HG03432 (cell line): ENCODE measurements at regions not wholly inside any gene's neighbourhood (a gene's known extent, or its start where the extent isn't known, plus 50 kb on each side); places are given as distances from the start of the nearest gene placed in this dataset.

Experiments
- ATAC-seq: cut with Tn5 transposase; IDR thresholded peaks from one replicate; pipeline ENCODE4 v1.9.1; 2021; ENCODE audit warnings: mild to moderate bottlenecking, moderate library complexity; ENCODE audit not compliant: unreplicated experiment

DNA sequence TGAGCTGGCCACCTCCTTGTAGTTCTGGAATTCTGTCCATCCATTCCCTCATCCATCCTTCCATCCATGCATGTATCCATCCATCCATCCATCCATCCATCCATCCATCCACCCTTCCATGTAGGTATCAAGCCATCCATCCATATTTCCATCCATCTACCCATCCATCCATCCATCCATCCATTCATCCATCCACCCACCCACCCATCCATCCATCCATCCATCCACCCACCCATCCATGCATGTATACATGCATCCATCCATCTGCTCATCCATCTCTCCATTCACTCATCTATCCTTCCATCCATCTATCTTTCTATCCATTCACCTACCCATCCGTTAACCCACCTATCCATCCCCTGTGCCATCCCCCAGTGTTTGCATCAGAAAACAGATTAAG lies 153.6 kb upstream of the STX18 start:
- ATAC-seq, result no peak

DNA sequence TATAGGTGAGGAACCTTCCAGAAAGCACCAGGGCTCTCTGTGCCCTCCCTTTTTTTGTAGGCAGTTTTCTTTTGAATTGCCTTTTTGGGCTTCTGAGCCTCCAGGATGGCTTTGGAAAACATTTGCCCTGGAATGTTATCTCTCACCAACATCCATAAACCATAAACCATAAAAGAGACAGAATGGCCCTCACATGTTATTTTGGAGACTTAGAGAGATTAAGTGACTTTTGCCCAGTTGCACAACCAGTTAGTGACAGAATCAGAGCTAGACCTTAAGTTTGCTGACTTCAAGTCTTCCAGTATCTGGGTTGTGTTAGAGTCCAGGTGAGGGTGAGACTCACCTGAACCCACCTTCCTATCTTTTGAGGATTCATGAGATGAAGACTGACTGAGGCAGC lies 153.0 kb upstream of the STX18 start:
- ATAC-seq, result no peak

DNA sequence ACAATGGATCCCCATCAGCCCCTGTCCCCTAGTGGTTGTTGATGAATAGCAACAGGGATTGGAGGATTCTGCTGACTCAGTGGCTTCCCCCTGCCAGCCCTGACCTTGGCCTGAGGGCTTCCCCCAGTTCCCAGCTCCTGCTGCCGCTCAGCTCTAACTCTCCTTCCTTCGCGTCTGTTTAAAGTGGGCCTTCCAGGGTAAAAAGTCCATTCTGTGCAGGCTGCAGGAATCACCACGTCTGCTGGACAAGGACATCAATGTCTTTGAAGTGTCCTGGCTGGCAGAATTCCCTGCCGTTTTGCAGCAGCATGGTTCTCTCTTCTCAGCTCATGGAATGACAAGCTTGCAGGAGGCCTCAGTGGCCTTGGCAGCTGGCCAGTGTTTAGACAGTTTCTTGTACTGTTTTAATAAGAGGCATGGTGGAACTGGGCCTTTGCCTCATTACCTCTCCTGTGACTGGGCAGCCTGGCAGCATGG lies 152.5 kb upstream of the STX18 start:
- no peak for ATAC-seq

DNA sequence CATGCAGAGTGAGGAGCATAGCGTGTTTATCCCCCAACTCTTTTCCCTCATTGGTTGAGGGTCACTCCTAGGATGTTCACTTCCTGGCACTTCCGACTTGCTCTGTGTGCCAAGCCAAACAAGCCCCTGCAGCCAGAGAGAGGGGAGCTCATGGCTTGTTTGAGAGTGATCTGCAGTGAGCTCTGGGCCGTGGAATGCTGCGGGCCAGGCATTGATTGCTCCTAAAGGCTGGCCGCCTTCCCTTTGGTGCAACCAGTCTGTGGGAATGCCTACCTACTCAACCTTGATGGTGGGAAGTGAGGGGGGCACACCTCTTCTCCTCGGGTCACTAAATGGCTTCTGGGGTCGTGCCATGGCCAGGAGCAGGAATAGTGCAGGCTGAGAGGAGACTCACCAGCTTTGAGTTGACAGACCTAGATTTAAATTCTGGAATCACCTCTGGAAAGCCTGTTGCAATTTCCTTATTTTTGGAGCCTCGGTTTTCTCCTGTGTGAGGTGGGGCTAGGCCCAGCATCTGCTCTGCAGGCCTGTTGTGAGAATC lies 152.0 kb upstream of the STX18 start:
- no peak for ATAC-seq

DNA sequence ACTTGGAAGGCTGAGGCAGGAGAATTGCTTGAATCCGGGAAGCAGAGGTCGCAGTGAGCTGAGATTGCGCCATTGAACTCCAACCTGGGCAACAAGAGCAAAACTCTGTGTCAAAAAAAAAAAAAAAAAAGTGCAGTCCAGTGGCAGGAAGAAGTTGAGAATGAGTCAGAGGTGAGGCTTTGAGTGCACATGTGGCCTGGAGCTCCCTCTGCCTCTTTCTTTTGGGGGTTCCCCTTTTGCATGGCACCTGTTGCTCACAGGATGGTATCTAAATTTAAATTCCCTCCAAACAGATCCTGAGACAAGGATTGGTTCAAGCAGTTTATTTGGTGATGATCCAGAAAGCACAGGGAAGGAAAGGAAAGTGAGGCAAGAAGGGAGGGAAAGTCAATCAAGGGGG lies 151.4 kb upstream of the STX18 start:
- peak; percentile 61 for ATAC-seq

DNA sequence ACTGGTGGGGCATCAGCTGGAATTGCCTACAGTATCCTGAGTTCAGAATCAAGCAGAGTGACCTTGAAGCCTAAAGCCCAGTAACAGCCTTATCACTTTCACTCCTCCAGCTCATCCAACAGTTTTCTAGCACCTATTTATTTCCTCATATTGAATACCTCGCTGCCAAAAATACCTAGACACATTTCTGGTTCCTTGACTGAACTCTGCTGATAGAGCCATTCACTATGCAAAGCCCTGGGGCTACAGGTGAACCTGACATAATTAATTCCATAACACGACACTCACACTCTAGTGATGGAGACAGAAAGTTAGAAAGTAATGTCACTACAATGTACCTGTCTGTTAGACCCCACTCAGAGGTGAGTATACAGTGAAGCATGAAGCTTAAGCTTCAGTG lies 149.0 kb upstream of the STX18 start:
- no peak for ATAC-seq

DNA sequence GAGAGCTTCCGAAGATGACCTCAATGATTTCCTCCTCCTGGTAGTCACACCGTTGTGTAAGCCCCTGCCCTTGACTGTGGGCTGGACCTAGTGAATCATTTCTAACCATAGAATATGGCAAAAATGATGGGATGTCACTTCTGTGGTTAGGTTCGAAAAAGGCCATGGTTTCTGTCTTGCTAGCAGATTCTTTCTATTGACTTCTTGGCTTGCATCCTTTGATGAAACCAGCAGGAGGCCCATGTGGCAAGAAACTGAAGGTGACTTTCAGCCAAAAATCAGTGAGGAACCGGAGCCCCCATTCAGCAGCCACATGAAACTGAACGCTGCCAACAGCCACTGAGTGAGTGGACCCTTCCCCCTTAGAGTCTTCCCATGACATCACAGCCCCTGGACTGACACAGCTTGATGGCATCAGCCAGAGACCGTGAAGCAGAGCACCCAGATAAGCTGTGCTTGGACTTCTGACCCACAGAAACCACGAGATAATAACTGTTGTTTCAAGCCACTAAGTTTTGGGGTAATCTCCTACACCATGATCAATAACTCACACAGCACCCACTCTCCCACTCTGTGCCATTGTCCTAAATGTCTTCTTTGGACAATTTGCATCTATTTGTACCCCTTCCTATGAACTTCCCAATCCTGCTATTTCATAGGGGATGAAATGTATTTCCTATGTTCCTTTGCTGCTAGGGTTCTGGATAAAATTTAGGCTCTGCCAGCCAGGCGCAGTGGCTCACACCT lies 148.0 kb upstream of the STX18 start:
- peak; percentile 88 for ATAC-seq

DNA sequence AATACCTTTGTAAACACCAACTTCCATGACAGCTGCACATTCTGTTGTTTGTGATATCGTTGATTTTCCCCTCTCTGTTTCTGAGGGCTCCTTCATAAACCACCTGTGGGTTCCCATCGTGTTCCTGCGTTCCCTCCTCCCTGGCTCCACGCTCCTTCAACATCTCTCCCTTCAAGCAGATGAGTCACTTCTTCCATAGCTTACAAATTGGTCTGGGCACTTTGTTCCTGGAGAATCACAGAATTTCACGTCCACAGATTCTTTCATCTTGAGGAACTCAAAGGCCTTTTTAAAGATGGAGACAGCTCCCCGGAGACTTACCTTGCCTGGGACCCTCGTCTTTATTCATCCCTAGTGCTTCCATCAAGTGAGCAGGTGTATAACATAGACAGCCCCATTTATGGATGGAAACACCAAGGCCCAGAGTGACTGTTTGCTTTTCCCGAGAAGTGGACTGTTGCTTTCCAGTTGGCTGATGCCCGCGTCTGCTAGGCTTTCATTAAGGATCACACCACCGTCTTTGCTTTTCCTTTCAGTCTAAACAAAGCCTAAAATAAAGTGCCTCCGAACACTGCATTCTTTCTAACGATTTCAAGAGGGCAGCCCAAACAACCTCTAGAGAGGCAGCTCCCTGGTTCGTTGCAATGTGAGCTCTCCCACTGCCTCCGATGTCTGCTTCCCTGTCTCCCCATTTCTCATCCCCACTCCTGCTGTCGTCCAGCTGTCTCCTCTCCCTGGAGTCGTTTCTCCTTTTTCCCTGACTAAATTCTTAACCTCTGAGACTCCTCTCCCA lies 146.3 kb upstream of the STX18 start:
- no peak for ATAC-seq

DNA sequence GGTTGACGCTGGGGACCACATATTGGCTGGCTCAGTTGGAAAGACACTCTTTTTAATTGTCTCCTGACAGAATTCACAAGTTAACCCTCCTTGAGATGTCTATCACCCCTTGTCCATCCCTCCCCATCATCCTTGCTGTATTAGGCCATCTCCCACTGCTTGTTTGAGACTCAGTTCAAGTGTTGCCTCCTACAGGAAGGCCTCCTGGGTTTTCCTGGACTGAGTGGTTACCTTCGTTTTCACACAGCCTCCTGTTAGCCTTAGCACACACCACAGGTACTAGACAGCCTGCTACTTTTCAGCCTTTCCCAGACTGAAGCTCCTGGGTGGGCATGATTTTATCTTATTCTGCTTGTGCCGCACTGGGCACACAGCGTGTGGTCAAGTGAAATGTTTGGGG lies 145.3 kb upstream of the STX18 start:
- ATAC-seq, result no peak

DNA sequence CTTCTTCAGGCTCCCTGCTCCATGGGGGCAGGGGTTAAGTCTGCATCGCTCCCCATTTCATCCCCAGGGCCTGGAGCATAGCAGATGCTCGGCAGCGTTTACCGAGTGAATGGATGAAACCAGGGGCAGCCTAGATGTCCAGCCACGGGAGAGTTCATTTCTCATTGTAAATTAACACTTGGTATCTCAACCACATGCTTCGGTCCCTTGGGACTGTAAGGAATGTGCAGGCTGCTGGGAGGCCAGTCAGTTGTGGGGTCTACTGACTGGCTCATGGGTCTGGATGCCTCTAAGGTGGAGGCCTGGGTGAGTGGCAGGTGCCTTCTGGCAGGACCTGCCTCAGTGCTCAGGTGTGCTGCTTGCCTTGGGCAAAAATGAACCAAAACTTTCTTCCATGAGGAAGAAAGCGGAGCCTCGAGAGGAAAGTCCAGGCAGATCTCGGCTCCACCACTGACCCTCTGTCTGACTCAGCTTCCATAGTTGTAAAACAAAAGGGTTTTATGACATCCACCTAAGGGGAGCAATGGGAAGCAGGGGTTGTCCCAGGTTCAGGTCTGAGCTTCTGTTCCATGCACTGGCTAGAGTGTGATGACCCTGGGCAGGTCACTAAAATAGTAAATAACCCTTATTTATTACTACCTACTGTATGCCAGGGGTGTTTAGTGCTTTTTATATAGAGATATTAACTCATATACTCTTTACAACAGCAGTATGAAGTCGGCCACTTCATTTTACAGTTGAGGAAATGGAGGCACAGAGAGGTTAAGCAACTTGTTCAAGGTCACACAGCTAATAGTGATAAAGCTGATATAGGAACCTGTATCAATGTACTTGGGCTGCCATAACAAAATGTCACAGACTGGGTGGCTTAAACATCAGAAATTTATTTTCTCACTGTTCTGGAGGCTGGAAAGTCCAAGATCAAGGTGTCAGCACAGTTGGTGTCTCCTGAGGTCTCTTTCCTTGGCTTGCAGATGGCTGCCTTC lies 144.3 kb upstream of the STX18 start:
- ATAC-seq, result no peak

DNA sequence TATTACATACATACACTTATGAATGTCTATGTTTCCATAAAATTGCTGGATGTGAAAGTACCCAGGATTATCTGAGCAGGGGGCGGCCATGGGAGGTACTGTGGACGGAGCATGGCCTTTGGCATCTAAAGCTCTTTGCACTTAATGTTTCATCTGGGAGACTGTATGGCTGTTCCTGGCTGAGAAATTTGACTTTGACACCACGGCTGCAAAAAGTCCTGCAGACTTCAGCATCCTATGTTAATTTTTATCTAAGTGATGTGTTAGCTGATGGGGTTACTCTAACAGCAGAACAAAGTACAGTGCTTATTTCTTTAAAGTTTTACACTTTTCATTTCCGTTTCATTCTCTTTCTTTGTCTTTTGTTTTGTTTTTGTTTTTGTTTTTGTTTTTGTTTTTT lies 139.8 kb upstream of the STX18 start:
- ATAC-seq, result no peak

DNA sequence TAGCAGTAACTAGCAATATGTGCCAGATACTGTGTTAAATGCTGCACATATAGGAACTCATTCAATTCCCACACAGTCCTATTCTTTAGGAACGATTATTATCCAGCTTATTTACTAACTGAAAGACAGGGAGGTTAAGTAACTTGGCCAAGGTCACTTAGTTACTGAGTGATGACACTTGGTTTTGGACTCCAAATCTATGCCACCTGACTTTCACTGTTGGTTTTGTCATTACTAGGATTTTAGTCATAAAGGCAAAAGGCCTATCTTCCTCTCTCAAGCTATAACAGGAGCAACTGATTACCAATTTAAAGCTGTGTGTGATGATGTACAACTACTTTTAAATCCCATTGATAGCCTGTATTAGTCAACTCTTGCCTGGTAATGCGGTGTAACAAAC lies 138.9 kb upstream of the STX18 start:
- ATAC-seq, result no peak

DNA sequence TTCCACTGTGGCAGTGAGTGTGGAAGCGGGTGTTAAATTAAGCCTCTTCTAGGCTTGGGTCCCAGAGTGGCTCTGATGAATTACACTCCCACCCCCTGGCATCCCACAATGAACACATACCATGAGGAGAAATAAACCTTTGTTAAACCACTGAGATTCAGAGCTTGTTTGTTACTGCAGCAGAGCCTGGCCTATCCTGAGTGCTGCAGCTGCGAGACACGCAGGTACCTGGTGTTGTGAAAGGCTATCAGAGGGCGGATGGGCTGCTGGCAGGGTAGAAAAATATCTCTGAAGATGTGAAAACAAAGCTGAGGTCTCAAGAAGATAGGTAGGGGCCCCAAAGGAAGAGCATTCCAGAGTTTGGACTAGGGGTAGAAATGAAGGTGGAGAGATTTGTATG lies 138.4 kb upstream of the STX18 start:
- no peak for ATAC-seq

DNA sequence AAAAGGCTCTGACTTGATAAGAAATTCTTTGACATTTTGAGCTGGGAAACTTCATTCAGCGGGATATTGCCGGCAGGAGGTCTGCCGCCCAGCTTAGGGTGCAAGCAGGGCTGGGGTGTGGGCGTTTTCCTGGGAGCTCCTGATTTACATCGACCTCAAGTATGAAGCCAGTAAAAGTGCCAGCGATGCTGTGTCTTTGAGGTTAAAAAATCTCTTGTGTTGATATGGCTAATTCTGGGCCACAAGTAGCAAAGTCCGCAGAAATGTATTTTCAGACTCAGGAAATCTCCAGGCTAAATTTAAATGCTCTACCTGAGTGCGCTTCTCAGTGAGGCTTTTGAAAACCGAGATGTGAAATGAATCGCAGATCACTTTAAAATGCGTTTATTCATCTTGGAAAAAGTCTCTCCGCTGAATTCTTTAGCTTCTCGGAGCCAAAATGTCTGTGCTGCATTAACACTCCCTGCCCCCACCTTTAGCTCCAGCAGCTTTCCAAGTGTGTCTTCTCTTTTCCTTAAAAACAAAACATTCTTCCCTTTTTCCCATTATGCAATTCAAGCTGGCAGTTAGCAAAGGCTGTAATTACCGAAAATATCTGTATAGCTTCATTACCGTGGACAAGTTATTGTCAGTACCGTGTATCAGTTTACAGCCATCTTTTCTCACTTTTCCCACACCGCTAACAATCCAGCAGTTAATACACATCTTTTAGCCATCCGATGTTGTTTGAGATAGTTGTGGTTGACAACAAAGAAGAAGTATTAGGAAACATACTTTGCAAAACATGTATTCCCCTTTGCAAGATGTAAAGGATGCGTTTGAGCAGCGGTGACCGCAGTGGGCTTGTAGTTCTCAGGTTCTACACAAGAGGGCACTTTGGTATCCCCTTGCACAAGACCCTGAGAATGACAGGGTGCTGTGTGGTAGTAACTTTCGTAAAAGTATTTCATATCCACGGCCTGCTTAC lies 136.0 kb upstream of the STX18 start:
- ATAC-seq, result no peak

DNA sequence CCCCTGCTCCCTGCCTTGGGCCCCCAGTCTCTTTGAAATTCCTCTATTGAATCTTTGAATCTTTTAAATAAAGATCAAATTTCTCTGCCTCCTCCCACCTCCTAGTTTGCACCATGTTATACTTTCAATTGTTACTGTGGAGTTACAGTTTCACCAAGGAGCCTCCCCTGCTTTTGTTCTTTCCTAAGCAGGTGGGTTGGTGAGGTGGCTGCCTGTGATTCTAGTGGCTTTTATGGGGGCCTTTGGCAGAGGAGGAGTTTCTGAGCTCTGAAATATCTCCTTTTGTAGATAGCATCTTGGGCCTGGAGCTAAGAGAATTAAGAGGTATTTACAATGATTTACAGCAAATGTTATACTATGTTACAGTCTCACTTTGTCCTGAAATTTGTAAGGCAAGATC lies 133.8 kb upstream of the STX18 start:
- no peak for ATAC-seq

DNA sequence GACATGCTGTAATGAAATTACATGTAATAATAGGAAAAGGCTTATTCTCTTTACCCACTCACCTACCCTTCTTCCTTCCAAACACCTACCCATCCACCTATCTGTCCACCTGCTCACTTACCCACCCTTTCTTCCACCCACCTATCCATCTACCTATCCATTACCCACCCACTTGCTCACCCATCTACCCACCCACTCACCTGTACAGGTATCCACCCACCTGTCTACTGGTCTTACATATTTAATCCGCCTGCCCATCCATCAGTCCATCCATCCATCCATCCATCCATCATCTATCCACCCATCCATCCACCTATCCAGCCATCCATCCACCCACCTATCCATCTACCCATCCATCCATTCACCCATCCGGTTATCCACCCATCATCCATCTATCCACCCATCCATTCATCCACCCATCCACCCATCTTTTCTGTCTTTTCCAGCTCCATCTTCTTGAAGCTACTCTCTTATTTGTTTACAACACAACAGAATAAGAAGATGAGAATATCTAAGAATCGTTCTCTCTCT lies 133.3 kb upstream of the STX18 start:
- ATAC-seq, result no peak

DNA sequence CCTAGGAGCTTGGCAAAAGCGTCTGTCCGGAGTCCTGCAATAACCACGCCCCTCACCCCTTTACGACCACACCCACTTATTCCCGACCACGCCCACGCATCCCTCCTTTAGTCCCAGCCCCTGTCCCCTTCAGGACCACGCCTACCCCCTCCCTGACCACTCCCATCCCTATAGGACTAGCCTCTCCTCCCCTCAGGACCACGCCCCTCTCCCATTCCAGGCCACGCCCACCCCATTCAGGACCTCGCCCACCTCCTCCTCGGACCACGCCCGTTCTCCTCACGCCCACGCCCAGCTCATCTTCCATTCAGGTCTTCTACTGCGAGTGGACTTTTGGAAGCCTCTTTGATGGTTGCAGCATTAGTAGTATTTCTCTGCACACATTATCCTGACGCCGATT lies 131.2 kb upstream of the STX18 start:
- no peak for ATAC-seq

DNA sequence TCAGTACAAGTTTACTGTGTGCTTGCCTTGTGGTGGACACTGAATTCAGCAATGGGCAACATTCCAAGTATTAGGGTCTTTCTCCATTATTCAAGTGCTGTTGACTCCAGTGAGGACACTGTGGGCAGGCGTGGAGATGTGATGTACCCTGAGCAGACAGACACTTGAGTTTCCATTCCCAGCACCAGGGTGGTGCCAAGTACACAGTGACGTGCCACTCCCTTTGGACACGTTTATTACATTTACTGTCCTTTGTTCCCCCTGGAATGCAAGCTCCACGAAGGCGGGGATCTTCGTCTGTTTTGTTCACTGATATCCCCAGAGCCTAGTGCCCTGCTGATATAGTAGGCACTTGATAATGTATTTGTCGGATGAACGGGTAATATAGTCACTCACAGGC lies 130.6 kb upstream of the STX18 start:
- ATAC-seq, result no peak

DNA sequence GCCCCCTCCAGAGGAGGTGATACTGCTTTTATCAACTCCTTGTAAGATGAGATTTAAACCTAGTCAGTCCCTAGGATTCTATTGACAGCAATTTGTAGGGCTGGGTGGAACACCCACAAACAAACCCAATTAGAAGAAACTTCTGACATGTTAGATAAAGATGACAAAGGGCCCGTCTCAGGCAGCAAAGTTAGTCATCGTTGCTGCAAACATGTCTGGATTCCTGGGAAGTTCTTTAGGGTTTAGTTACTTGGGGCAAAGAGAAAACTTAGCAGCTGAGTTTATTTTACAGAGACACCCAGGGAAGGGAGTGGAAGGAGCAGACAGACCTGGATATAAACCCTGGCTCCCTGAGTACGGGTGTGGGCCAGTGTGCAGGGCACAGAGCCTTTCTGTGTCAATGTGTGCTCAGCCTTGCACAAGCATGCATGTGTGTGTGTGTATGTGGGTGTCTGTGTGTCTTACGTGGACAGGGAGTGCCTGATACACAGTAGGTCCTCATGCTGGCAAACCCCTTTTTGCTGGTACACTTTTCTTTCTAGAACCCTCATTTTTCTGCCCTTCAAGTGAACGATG lies 130.0 kb upstream of the STX18 start:
- no peak for ATAC-seq
